Activated CD4-positive, alpha-beta T cell treated with anti-CD3 and anti-CD28 coated beads, Interleukin-2, Interleukin-6, amounts not matched to agents 100 ng/mL and 50 ng/mL, durations not matched to agents 16 hours and 8 hours (primary cell): ENCODE measurements at regions not wholly inside any gene's neighbourhood (a gene's known extent, or its start where the extent isn't known, plus 50 kb on each side); places are given as distances from the start of the nearest gene placed in this dataset.

Experiments used
- DNase-seq: peaks from one replicate; pipeline ENCODE4 v3.0.0-alpha.2; 2020

DNA sequence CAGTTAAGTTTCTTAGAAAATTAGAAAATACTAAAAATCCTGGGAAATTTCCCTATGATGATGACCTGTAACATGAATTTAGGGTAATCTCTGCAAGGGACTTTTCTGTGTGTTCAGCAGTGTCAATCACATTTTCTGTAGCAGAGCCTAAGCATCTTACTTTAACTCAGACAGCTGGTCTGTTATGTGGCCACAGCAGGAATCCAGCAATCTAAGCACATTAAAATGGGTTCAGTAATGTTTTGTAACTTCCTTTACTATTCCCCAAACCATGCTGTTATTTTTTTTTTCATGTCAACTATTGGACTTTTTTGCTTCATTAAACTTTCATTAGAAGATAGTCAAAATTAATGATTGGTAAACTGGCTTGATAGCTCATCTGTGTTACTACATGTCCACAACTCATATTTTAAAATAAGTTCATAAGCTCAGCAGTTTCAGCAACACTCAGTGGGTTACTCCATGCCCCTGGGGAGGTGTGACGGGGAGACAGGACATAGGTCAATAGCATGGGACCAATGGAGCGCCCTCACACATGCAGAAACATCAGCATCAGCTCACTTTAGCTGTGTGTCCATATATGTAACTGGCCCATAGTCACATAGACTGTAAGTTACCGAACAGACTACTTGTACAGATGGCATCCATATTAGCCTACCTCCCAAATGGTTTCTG is 168.0 kb upstream of the PACRGL start:
- no peak for DNase-seq

DNA sequence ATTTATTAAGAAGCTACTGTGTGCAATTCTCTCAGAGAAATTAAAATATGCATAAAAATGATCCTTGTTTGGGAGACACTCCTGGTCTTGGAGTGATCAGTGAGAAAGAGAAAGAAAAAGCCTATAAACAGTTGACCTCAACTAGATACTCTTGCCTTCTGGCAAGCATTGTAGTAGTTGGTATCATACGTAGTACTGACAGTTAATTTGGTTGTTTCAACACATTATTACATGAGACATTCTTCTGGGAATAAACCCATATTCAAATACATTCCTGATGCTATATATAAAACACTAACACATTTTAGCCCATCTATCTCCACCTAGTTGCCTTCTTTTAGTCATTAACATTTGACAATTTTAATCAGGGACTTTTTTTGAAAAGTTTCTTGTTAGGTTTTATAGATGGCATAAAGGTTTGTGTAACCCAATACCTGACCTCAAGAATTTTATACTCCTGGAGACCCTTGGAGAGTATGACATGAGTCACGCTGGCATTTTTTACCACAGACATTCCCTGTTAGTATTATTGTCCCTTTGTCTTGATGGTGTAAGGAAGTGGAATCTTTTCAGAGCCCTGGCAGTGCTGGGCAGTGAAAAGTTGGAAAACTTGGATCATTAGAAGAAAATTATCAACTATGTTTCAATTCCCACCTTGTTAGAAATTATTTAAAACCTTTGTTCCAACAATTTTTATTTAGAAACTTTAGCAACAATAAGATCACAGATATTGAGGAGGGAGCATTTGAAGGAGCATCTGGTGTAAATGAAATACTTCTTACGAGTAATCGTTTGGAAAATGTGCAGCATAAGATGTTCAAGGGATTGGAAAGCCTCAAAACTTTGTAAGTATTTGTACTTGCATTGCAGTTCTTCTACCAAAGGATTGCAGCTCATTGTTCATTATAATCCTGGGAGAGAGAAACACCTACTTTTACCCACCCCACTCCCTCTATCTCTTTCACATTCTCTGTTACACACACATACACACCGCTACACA is 167.1 kb upstream of the PACRGL start:
- no peak for DNase-seq

DNA sequence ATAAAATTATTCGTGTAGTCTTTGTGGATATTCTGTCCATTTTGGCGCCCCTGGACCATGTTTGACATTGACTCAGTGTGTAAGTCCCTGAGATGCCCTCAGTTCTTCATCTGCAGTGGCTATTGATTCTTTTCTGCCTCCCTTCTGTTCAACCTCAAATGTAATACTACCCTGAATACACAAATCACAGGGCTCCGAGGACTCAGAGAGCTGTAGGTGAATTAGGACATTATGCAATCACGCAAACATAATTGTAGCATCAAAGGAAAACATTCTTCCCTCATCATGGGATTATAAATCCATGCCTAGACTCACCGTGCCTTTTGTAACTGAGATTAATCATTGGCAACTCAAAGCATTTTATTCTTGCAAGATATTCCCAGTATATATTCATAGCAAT is 161.4 kb upstream of the PACRGL start:
- DNase-seq, result no peak

DNA sequence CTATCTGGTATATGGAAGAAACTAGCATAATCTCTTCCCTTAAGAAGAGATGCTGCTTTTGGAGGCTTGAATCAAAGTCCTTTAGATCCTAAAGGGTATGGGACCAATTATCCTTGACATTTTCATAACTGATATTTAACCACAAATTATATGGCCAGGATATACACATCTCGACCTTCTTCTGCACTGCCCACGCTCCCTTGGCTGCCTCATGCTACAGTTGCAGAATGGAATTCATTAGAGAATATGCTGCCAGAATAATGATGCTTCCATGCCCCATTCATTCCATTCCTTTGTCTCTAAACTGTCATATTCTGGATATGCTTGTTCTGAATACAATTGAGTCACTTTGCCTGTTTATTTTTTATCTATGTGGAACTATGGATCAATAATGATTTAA is 157.1 kb upstream of the PACRGL start:
- no peak for DNase-seq

DNA sequence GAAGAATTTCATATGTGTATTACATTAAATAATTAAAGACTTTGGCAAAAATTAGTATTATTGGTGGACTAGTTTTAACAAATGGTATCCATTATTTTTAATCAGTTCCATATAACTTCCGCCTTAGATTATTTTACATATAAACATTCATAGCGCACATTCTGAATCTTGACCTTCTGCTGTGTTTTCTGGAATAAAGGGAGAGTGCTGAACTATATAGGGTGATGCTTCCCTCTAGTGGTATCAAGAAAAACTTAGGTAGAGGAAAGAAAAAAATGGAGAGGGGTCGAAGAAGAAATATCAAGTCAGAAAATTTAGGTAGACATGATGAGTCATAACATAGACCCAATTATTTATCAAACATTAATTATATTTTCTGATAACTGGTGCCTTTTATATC is 155.6 kb upstream of the PACRGL start:
- DNase-seq, result peak; percentile 1

DNA sequence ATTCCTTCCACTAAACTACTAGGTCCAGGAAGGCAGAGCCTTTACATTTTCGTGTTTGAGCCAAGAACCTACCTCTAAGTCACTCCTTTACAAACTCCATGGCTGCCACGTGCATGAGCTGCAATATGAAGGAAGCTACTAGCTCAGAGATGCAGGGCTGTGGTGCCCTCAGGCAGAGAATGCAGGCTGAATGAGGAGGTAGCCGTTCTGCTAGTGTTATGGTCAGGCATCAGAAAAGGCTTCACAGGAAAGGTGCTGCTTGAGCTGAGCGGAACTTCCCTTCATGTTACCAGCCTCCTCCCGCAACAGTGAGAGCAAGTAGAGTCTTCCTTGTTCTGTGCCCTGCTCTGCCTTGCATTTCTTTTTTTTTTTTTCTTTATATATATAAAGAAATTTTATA is 148.3 kb upstream of the PACRGL start:
- no peak for DNase-seq

DNA sequence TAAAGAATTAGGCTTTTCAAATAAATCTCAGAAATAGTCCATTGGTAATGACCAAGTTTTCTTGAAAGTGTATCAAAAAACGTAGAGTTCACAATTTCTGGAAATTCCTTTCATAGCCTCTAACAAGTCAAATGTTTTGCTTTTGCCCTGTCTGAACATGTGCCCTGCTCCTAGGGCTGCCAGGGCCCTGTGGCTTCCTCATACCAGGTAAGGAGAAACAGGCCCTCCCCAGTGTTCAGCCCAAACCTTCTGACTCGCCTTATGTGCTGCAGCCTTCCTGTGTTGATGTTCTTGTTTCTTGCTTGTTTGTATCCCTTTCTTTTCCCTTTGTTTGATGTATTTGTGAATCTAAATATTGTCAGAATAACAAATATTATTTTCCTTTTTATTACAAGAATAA is 146.1 kb upstream of the PACRGL start:
- no peak for DNase-seq

DNA sequence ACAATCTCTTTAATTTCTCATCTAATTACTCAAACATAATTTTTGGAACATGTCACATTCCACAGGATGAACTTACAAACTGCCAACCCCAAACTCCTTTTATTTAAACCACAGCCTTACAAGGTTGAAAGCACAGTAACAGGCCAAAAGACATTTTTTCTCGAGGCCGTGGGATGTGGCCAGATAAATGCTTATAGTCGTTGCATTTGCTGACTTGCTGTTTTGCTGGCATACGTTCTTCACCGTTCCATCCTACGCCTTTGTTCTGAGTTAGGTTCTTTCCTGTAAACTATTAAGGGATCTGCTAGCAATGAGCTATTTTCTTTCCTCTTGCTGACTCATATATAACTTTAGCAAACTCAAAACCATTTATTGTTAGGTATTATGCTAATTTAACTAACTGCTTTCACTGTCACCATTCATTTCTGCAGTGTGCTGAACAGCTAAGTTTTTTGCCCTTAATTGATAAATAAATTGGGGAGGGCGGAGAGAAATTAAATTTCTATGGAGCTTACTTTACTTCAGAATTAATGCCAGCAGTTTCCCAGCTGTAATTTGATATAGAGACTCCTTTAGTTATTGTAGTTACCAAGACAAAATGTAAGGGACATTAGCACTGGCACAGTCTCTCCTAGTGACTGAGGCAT is 135.1 kb upstream of the PACRGL start:
- no peak for DNase-seq

DNA sequence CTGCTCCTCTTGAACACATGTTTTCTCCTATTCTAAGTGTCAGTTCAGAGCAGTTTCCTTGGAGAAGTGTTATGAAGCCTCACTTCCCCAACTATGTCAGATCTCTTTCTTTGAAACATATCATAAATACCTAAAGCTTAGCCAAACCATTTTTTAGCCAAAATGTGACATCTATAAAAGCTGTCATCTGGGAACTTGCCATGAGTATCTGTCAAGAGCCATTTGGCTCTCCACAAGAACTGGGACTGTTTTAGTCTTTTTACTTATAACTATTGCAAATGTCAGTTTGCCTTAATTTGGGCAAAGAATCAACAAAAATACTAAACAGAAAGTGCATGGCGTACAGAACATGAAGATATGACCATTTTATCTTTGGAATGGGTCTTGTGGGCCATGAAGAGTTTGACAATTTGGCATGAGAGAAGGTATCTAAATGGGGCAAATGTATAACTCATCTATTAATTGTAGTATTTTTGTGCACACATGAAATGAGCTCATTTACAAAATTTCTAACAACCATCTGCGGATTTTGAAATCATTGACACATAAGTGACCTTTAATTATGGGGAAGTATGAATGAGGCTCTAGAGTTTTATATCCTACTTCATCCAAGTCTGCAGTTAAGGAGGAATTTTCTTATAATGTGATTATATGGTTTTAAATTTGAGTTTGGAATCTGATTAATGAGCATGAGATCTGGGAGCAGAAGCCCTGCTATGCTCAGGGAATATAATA is 129.1 kb upstream of the PACRGL start:
- DNase-seq, result no peak

DNA sequence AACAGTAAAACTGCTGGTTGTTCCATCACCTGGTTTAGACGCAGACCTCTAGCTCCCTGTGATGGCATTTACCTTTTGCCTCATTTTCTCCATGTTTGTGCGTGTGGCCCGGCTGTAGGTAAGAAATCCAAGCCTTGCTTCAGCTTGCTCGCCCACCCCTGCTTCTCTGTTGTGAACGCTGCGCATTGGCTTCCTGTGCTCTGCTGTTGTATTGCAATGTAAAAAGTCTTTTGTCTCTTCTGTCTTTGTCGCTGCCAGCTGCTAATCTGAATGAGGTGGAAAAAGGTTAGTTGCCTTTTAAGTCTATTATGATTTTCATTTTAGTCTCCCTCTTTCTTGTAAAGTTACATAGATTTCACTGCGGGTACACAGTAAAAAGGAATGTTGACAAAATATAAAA is 127.3 kb upstream of the PACRGL start:
- no peak for DNase-seq

DNA sequence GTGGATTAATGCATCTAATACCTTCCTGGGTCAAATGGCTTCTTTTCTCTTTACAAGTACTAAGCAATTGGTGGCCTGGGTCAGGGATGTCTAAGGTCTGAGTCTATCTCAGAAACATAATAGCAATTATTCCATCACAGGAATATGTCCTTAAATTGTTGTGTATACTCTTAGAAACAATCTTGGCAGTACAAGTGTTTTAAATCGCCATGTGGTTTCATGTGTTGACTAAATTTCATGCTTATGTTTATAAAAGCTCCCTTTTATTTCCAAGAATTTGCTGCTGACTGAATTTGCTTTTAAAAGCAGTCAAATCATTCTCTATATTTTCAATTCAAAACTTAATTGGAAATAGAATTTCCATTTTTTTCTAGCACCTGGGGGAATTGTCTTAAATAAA is 125.3 kb upstream of the PACRGL start:
- no peak for DNase-seq

DNA sequence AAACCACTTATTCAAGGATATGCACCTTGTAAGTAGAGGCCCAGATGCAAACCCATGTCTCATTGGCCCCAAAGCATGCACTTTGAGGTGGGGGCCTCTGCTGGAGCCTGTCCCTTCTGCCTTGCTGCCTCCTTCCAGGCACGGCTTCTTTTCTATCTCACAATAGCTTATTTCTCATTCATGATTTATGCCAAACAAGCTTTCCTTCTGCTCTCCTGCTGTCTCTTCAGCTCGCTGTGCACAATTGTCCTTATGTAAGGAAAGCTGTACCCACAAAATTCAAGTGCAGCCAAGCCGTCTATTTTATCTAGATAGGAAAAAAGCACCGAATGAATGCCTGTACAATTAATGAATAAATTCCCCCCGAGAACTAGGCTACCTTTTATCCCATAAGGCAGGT is 124.8 kb upstream of the PACRGL start:
- no peak for DNase-seq

DNA sequence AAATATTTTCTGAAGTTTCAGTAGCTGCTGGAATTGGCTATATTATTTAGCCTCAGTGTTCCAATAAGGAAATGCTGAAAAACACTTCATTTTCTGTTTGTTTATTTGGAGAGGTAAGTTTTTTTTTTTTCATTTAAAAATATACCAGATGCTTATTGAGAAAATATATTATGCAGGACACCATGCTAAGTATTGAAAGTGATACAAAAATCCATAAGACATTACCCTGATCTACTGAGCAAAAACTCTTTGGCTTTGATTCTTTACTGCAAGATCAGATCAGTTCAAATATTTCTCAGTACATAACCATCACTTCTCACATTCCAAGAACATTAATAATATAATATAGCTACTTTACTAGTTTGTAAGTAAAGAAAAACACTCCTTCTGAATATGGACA is 123.4 kb upstream of the PACRGL start:
- DNase-seq, result no peak

DNA sequence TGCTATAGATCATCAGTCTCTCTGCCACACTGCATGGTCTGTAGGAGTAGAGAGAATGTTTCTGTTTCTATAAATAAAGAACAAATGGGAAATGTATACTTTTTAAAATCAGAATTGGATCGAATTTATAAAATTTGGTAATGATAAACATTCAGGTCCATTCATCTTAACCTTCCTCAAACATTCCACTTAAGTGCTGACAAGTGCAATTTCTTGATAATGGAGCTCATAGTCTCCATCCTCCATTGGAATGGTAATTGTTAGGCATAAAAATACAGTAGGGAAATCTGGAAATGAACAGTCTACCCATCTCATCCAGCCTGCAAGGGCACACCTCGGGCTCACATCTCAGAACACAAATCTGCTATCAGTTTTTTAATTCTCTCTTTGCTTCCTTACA is 122.6 kb upstream of the PACRGL start:
- DNase-seq, result no peak

DNA sequence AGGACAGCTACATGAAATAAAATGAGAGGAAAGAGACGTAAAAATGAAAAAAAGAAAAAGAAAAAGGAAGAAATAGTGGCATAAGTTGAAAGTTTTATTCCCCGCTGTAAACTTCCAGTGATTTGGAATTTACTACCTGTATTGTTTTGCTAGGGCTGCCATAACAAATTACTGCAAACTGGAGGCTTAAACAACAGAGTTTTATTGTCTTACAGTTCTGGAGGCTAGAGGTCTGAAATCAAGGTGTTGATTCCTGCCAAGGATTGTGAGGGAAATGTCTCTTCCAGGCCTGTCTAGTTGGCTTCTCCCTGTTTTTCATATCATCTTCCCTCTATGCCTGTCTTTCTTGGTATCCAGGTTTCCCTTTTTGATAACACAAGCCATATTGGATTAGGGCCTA is 119.4 kb upstream of the PACRGL start:
- no peak for DNase-seq

DNA sequence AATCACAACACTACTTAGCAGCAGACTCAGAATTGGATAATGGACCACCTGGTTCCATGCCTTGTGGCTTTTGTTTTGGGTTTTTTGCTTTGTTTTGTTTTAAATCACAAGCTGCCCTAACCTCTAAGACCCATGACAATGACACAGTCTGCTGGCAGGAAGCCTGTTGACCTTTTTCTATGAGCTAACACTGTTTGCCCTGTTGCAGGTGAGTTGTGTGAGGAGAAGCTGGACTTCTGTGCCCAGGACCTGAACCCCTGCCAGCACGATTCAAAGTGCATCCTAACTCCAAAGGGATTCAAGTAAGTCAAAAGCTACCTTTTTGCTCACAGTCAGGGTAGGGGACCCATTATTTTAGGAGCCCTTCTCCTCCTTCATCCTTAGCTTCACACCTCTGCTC is 110.8 kb upstream of the PACRGL start:
- no peak for DNase-seq

DNA sequence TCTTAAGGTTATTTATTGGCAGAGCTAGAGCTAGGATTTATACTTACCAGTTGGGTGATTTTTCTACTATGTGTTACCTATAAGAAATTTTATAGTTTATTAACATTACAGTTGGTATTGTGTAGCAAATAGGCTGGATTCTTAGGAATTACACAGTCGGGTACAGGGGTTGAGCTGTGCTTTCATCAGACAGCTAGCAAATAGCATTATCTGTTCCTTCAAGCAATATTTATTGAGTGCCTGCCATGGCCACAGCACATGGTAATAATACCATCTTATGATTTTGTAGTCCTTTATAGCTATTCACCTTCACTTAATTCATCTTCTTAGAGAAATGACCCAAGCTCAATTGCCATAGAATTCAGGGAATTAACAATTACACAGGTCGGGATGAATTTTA is 109.4 kb upstream of the PACRGL start:
- DNase-seq, result no peak

DNA sequence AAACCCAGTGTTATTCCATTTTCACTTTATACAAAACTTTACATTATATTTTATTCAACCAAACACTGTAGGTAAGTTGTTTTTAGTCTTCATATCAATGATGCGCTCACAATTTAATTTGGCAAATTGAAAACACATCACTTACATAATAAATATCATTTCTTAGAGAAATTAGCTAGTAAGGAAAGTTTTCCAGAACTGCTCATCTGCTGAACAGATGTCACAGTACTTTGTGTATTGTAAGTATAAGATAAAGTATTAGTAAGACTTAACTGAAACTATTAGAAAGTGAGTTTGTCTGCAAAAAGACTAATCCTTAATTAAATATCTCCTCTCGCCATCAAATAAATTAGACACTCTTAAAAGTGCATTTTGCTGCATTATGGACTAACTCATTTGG is 108.7 kb upstream of the PACRGL start:
- no peak for DNase-seq

DNA sequence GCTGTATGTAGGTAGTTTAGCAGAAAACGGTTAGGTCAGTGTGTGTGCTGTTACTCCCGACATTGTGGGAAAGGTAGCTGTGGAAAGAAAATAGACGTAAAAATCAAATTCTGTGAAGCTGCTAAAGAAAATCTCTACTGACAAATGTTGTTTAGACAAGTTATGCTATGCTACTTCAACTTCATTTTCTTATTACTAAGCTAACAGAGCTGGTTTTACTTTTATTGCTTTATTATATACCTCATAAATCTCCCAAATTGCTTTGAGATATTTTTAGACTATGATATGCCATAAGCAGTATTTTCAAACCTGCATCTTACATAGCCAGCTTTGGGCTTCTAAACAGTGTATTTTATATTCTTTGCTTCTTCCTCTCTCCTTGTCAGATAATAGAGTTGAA is 108.2 kb upstream of the PACRGL start:
- DNase-seq, result no peak

DNA sequence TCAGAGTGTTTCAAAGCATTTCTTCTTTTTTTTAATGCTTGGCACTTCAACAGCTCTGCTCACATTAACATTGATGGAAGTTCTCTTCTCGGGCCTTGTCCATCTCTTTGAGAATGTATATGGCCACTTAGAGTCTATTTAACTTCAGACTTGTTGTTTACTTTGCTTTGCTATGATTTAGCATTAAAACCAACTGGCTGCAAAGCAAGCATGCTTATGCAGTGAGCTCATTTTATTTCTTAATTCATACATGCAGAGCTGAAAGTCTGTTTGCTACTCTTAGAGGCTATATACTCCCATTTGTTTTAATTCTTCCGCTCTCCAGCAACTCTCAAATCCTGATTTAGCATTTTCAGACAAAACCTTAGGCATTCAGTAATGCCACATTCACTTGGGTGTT is 107.6 kb upstream of the PACRGL start:
- no peak for DNase-seq

DNA sequence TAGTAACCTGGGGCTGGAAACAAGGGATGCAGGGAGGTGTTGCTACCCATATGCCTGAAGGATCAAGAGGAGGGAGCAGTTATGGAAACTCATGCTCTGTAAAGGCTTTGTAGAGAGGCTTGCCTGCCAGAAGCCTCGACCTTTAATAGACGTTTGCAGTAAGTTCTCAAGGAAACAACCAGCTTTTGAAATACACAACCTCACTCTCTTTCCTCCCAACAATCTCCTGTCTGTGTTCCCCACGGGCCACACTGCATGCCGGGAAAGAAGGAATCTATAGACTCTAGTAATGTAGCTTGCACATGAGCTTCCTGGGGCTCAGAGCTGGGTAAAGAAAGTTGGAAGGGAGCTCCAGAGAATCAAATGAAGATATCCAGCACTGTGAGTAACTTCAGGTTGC is 101.6 kb upstream of the PACRGL start:
- no peak for DNase-seq

DNA sequence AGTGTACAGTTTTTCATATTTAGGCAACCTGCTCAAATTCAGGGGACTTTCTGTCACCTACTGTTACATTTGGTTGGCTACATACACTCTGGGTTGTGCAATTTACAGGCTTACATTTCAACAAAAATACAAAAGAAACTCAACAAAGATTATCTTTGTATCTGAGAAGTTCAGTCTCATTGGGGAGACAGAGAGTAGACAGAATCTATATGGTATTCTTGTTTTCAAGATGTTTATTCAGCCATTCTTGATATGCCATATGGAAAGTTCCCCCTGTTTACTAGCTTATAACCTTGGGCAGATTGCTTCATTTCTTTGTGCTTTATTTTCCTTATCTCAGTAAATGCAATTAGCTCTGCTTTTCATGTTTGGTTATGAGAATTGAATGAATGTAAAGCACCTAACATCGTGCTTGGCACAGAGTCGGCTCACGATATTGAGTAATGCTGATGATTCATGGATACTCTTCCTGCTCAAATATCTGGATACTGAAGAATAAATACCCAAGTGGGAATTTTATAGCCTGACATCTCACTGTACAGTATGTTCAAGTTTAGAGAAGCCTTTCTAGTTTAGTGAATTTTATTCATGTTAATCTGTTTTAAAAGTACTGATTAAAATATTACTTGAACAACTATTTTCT is 96.5 kb upstream of the PACRGL start:
- no peak for DNase-seq

DNA sequence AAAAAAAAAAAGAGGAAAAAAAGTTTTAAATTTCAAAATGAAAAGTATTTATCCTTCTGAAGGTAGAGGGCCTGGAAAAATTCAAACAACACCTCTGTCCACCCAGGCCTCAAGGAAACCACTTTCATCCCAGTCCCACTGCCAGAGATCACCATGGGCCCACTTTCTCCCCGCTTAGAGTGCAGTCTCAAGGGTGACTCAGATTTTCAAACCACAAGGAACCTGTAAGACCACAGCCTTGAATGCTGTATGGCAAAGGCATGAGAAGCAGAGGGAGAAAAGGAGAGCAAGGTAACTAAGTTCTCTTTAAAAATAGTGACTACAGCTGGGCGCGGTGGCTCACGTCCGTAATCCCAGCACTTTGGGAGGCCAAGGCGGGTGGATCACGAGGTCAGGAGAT is 87.9 kb upstream of the PACRGL start:
- DNase-seq, result no peak
